ENCODE measurements at regions not wholly inside any gene's neighbourhood (a gene's known extent, or its start where the extent isn't known, plus 50 kb on each side); places are given as distances from the start of the nearest gene placed in this dataset.
"Not testable (repeated sequence)": the region's sequence is repeated elsewhere in the genome, so short reads cannot be mapped to it uniquely, and the experiment has no call there.

DNA sequence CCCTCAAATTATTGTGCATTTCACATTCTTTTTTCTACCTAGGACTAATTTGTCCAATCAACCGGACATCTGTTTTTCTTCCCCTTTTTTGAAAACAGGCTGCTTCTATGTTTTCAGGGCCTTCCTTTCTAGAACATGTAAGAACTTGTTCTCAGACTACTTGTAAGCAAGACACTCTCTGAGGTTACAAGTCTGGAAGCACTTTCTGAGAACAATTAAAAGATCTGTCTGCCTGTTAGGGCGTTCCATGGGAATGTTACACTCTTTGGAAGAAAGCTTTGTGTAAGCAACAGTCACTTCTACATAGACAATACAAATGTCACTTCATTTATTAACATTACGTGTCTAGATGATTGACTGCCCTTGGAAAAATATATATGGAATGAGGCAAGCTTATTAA is 50.9 kb upstream of the HSPB3 start:
- Mint-ChIP-seq H3K9me3 (no peaks in the 10 kb centered on the region), H3K27me3 (peaks cover 0 to 3% (median 0%) of the 10 kb centered on the region in 5 donors), H3K27ac (no peak overlapping the region), H3K4me3 (no peak overlapping the region), H3K4me1 (no peaks in the 10 kb centered on the region), H3K36me3 (no peaks in the 10 kb centered on the region)
- no peak for ATAC-seq
- no peak for DNase-seq
- POLR2A ChIA-PET = no interaction called here

GRCh38 chr5:54403885-54404416 is 51.5 kb upstream of the HSPB3 start:
- POLR2A ChIA-PET = no interaction called here
- Mint-ChIP-seq H3K4me3 (no peak overlapping the region), H3K27me3 (peaks cover 0 to 4% (median 3%) of the 10 kb centered on the region in 5 donors), H3K4me1 (no peaks in the 10 kb centered on the region), H3K9me3 (no peaks in the 10 kb centered on the region), H3K36me3 (no peaks in the 10 kb centered on the region), H3K27ac (no peak overlapping the region)
- ATAC-seq (no peak), DNase-seq (no peak)

GRCh38 chr5:54403121-54403520 is 52.4 kb upstream of the HSPB3 start:
- Mint-ChIP-seq H3K4me1 (no peaks in the 10 kb centered on the region), H3K36me3 (no peaks in the 10 kb centered on the region), H3K27ac (no peak overlapping the region), H3K9me3 (no peaks in the 10 kb centered on the region), H3K4me3 (no peak overlapping the region), H3K27me3 (peaks cover 0 to 4% (median 3%) of the 10 kb centered on the region in 5 donors)
- DNase-seq (no peak), ATAC-seq (no peak)
- POLR2A ChIA-PET = no interaction called here

GRCh38 chr5:54401515-54401914 is 54.0 kb upstream of the HSPB3 start:
- POLR2A ChIA-PET = interaction anchor here (0.7 kb wide), 1 partner anchor 296 kb away, joined by 3 read pairs; no protein-coding TSS in a partner anchor
- Mint-ChIP-seq H3K27ac (no peak overlapping the region), H3K4me3 (no peak overlapping the region), H3K36me3 (no peaks in the 10 kb centered on the region), H3K27me3 (peaks cover 0 to 4% (median 0%) of the 10 kb centered on the region in 5 donors), H3K4me1 (no peaks in the 10 kb centered on the region), H3K9me3 (peaks cover 0 to 1% (median 0%) of the 10 kb centered on the region in 9 donors)
- ATAC-seq (no peak), DNase-seq (no peak)

GRCh38 chr5:54398191-54398590 is 57.3 kb upstream of the HSPB3 start:
- no peaks in the 10 kb centered on the region for H3K4me1 Mint-ChIP-seq
- POLR2A ChIA-PET = no interaction called here
- H3K4me3 Mint-ChIP-seq = no peak overlapping the region
- H3K36me3 Mint-ChIP-seq = no peaks in the 10 kb centered on the region
- no peak overlapping the region for H3K27ac Mint-ChIP-seq
- ATAC-seq (no peak), DNase-seq (no peak)
- peaks cover 0 to 4% (median 0%) of the 10 kb centered on the region in 5 donors for H3K27me3 Mint-ChIP-seq
- peaks cover 0 to 3% (median 0%) of the 10 kb centered on the region in 9 donors for H3K9me3 Mint-ChIP-seq

DNA sequence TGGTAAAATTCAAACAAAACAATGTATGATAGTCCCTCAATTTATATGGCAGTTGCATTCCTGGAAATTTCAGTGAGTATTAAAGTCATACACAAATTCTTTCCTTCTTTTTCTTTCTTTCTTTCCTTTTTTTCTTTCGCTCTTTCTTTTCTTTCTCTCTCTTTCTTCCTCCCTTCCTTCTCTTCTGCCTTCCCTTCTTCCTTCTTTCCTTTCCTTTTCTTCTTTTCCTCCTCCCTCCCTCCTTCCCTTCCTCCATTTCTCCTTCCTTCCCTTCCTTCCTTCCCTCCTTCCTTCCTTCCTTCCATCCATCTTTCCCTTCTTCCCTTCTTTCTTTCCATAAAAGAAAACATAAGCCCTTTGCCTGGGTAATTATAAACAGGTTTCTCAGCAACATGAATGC is 58.1 kb upstream of the HSPB3 start:
- Mint-ChIP-seq H3K9me3 (peaks cover 0 to 3% (median 0%) of the 10 kb centered on the region in 9 donors), H3K4me1 (no peaks in the 10 kb centered on the region), H3K36me3 (no peaks in the 10 kb centered on the region), H3K4me3 (no peak overlapping the region), H3K27ac (peak overlapping the region in 1 of 10 donors; percentile 26), H3K27me3 (peaks cover 0 to 4% (median 0%) of the 10 kb centered on the region in 5 donors)
- no peak for ATAC-seq
- DNase-seq = no peak
- POLR2A ChIA-PET = no interaction called here

GRCh38 chr5:54393007-54393406 is 62.5 kb upstream of the HSPB3 start:
- H3K4me1 Mint-ChIP-seq, POLR2A ChIA-PET, H3K36me3 Mint-ChIP-seq, ATAC-seq, H3K4me3 Mint-ChIP-seq, H3K27me3 Mint-ChIP-seq, H3K27ac Mint-ChIP-seq, H3K9me3 Mint-ChIP-seq, DNase-seq: not testable (repeated sequence)

GRCh38 chr5:54390539-54391031 is 64.9 kb upstream of the HSPB3 start:
- Mint-ChIP-seq H3K9me3 (peaks cover 0 to 2% (median 0%) of the 10 kb centered on the region in 9 donors), H3K4me1 (no peaks in the 10 kb centered on the region), H3K27ac (no peak overlapping the region), H3K36me3 (no peaks in the 10 kb centered on the region), H3K27me3 (peaks cover 0 to 11% (median 0%) of the 10 kb centered on the region in 5 donors), H3K4me3 (no peak overlapping the region)
- no peak for ATAC-seq
- no peak for DNase-seq
- POLR2A ChIA-PET = no interaction called here

DNA sequence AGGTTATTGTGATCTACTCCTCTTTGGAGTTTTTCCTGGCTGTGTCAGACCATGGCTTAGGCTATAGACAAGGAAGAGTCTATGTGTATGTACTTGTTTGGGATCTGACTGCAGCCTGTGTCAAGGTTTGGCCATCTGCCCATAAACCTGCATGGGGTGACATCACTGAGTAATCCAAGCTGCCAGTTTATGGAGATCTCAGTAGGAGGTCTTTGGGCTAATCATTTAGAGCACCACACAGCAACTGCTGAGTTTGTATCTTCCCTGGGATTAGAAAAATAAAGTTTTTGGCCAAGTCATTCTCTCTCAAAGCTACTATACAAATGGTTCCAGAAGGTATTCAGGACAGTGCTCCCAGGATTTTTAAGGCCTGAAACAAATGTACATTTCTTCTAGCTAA is 65.5 kb upstream of the HSPB3 start:
- DNase-seq (no peak), ATAC-seq (no peak)
- Mint-ChIP-seq H3K27me3 (peaks cover 0 to 11% (median 0%) of the 10 kb centered on the region in 5 donors), H3K4me1 (no peaks in the 10 kb centered on the region), H3K36me3 (no peaks in the 10 kb centered on the region), H3K9me3 (peaks cover 0 to 2% (median 0%) of the 10 kb centered on the region in 9 donors), H3K27ac (no peak overlapping the region), H3K4me3 (no peak overlapping the region)
- POLR2A ChIA-PET = no interaction called here

- POLR2A ChIA-PET, H3K36me3 Mint-ChIP-seq, H3K4me3 Mint-ChIP-seq, ATAC-seq, H3K4me1 Mint-ChIP-seq, H3K27ac Mint-ChIP-seq, DNase-seq, H3K9me3 Mint-ChIP-seq: not testable (repeated sequence)
- H3K27me3 Mint-ChIP-seq = peaks cover 0 to 11% (median 0%) of the 10 kb centered on the region in 5 donors
Measured at GRCh38 chr5:54389399-54389798, 66.1 kb upstream of the HSPB3 start.

DNA sequence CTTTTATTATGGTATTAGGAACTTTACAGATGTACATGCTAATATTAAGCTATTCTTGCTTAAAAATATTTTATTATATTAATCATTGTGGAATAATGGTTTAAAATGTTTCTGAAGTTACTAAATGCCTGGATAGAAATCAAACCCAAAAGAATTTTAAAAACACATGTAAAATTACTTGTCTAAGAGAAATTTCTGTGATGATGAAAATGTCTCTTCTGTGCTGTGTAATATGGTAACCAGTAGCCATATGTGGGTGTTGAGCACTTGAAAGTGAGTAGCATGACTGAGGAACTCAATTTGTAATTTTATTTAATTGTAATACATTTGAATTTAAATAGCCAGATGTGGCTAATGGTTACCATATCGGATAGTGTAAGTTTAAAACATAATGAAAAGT is 66.7 kb upstream of the HSPB3 start:
- DNase-seq (no peak), ATAC-seq (no peak)
- Mint-ChIP-seq H3K9me3 (peaks cover 0 to 2% (median 0%) of the 10 kb centered on the region in 9 donors), H3K4me1 (no peaks in the 10 kb centered on the region), H3K27ac (no peak overlapping the region), H3K36me3 (no peaks in the 10 kb centered on the region), H3K4me3 (no peak overlapping the region), H3K27me3 (peaks cover 0 to 11% (median 0%) of the 10 kb centered on the region in 5 donors)
- POLR2A ChIA-PET = no interaction called here

GRCh38 chr5:54388409-54388808 is 67.1 kb upstream of the HSPB3 start:
- ATAC-seq (no peak), DNase-seq (no peak)
- no peak overlapping the region for H3K27ac Mint-ChIP-seq
- H3K4me1 Mint-ChIP-seq = no peaks in the 10 kb centered on the region
- no peaks in the 10 kb centered on the region for H3K9me3 Mint-ChIP-seq
- peaks cover 0 to 11% (median 2%) of the 10 kb centered on the region in 5 donors for H3K27me3 Mint-ChIP-seq
- H3K36me3 Mint-ChIP-seq = no peaks in the 10 kb centered on the region
- no peak overlapping the region for H3K4me3 Mint-ChIP-seq
- POLR2A ChIA-PET = no interaction called here

DNA sequence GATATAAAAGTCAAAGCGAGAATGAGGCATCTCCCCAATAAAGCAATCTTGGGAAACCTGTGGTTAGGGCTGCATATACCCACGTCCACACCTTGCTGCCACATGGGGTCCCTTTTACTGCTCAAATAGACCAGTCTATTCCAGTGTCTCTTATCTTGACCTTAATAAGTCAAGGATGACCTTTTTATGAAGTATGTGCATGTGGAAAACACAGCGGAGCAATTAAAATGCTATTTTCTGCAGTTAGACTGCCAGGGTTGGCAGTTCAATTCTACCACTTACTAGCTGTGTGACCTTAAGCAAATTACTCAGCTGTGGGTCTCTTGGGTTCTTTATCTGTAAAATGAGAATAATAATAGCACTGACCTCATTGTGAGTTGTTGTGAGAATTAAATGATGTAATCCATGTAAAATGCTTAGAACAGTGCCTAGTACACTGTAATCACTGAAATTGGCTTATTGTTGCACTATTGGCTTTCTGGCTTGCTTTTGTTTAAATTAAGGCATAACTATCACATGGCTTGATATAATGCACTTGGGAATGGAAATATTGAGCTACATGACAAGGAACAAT is 67.8 kb upstream of the HSPB3 start:
- H3K4me1 Mint-ChIP-seq = no peaks in the 10 kb centered on the region
- POLR2A ChIA-PET = no interaction called here
- peaks cover 0 to 11% (median 3%) of the 10 kb centered on the region in 5 donors for H3K27me3 Mint-ChIP-seq
- H3K9me3 Mint-ChIP-seq = no peaks in the 10 kb centered on the region
- H3K4me3 Mint-ChIP-seq = no peak overlapping the region
- H3K27ac Mint-ChIP-seq = no peak overlapping the region
- no peak for DNase-seq
- H3K36me3 Mint-ChIP-seq = no peaks in the 10 kb centered on the region
- ATAC-seq = no peak

DNA sequence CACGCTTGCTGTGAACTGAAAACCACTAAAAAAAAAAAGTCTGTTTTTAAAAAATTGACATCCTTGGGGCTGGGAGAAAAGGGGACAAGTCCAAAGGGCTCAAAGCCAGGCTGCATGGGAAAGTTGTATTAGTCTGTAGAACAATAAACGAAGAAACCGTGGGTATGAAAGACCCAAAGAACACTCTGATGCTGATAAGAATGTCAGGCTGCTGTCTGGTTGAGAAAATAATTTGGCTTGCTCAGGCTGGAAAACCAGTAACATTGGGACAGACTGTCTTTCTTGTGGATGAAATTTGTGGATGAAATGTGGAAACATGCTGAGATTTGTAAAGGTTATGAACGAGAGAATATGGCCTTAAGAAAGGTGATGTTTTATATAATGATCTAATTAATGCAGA is 68.5 kb upstream of the HSPB3 start:
- POLR2A ChIA-PET = no interaction called here
- Mint-ChIP-seq H3K27ac (no peak overlapping the region), H3K4me1 (no peaks in the 10 kb centered on the region), H3K27me3 (peaks cover 0 to 11% (median 3%) of the 10 kb centered on the region in 5 donors), H3K9me3 (peaks cover 0 to 2% (median 0%) of the 10 kb centered on the region in 9 donors), H3K36me3 (no peaks in the 10 kb centered on the region), H3K4me3 (no peak overlapping the region)
- no peak for ATAC-seq
- no peak for DNase-seq

Data from naive thymus-derived CD8-positive, alpha-beta T cell (primary cell).